Endothelial cell of umbilical vein (primary cell): ENCODE measurements at regions not wholly inside any gene's neighbourhood (a gene's known extent, or its start where the extent isn't known, plus 50 kb on each side); places are given as distances from the start of the nearest gene placed in this dataset.

ENCODE experiments used
- BruUV-seq: library from RNA; stranded (reverse); fragments of 400-500 nt; replicated peaks from 2 replicates; lab custom pipeline; 2021; lab: Mats Ljungman, UMichigan
- CTCF ChIA-PET: fragments of 300-600, 350-600 bp; sonication (Branson Sonifier 250); formaldehyde crosslinking; loops from one replicate; lab custom pipeline; 2021; ENCODE audit warnings: antibody characterized with exemption, inconsistent platforms; lab: Charles Lee
- POLR2A ChIA-PET: fragments of 300-600, 350-600 bp; sonication (Branson Sonifier 250); formaldehyde crosslinking; loops from one replicate; lab custom pipeline; 2021; ENCODE audit warnings: antibody characterized with exemption, inconsistent platforms; lab: Charles Lee
- DNase-seq: peaks from one replicate; pipeline ENCODE4 v3.0.0-alpha.2; 2011; ENCODE audit warnings: low read depth, low spot score
- FAIRE-seq: peaks from 2 replicates; lab custom pipeline; 2011; peaks lifted over from hg19 to GRCh38; lab: Jason Lieb, UNC
- H2AFZ ChIP-seq: 2 replicates; pipeline ENCODE4 v1.6.0; 2012; ENCODE audit warnings: low read depth, low read length, control low read depth, inconsistent platforms
- H3K27ac ChIP-seq: 2 replicates; pipeline ENCODE4 v1.5.1; 2011; ENCODE audit warnings: low read depth, mild to moderate bottlenecking, control low read depth, low read length, moderate library complexity; ENCODE audit not compliant: insufficient read depth
- H3K27me3 ChIP-seq, 2 experiments: 2 replicates each; pipeline versions ENCODE4 v1.6.0 to v1.6.1; 2011; ENCODE audit warnings: low read length in 2 of 2, mixed read lengths in 1 of 2; ENCODE audit not compliant: control insufficient read depth in 2 of 2, insufficient read depth in 2 of 2
- H3K36me3 ChIP-seq, 2 experiments: 2 replicates in 1 of 2; 3 replicates in 1 of 2; pipeline ENCODE4 v1.5.1; 2011; ENCODE audit warnings: low read length in 2 of 2, mild to moderate bottlenecking in 1 of 2, moderate library complexity in 1 of 2; ENCODE audit not compliant: control insufficient read depth in 2 of 2, insufficient read depth in 2 of 2; ENCODE audit errors: extremely low read depth in 1 of 2
- H3K4me1 ChIP-seq: 3 replicates; pipeline ENCODE4 v1.5.1; 2011; ENCODE audit warnings: mild to moderate bottlenecking, low read length; ENCODE audit not compliant: control insufficient read depth, insufficient read depth; ENCODE audit errors: extremely low read depth
- H3K4me2 ChIP-seq: 2 replicates; pipeline ENCODE4 v1.6.1; 2011; ENCODE audit warnings: low read length, control low read depth, mixed read lengths; ENCODE audit not compliant: insufficient read depth
- H3K4me3 ChIP-seq, 3 experiments: fragments of 200-600 bp in 1 of 3; sonication (generic), shearing (Covaris generic) in 1 of 3; replicated peaks in 1 of 3; 2 replicates each; pipeline ENCODE4 v1.5.1; 2011 to 2016; ENCODE audit warnings: control low read depth in 3 of 3, low read length in 3 of 3, mild to moderate bottlenecking in 2 of 3, inconsistent platforms in 1 of 3, low read depth in 1 of 3, moderate library complexity in 1 of 3; ENCODE audit not compliant: insufficient read depth in 1 of 3
- H3K79me2 ChIP-seq: 2 replicates; pipeline ENCODE4 v1.6.0; 2012; ENCODE audit warnings: low read length, inconsistent platforms; ENCODE audit not compliant: control insufficient read depth, insufficient read depth
- H3K9ac ChIP-seq: replicated peaks from 2 replicates; pipeline ENCODE3; 2011; ENCODE audit warnings: low read length, control low read depth; ENCODE audit not compliant: insufficient read depth; ENCODE audit errors: extremely low read depth
- H3K9me1 ChIP-seq: replicated peaks from 3 replicates; pipeline ENCODE4 v1.6.0; 2011; ENCODE audit warnings: mild to moderate bottlenecking, low read length; ENCODE audit not compliant: control insufficient read depth, insufficient read depth; ENCODE audit errors: extremely low read depth
- H3K9me3 ChIP-seq: replicated peaks from 2 replicates; pipeline ENCODE4 v1.5.1; 2012; ENCODE audit warnings: low read length, inconsistent platforms; ENCODE audit not compliant: control insufficient read depth, insufficient read depth
- H4K20me1 ChIP-seq: replicated peaks from 2 replicates; pipeline ENCODE3; 2011; ENCODE audit warnings: mild to moderate bottlenecking, low read length; ENCODE audit not compliant: control insufficient read depth, insufficient read depth; ENCODE audit errors: extremely low read depth
- CTCF ChIP-seq, 2 donors: IDR thresholded peaks; 1 replicate in 1 of 2; 2 replicates in 1 of 2; pipeline ENCODE4 v1.5.1; 2011; ENCODE audit warnings: low read length in 2 of 2, mild to moderate bottlenecking in 2 of 2, moderate library complexity in 2 of 2, control low read depth in 1 of 2, inconsistent platforms in 1 of 2, low read depth in 1 of 2; ENCODE audit not compliant: insufficient read depth in 1 of 2; ENCODE audit errors: extremely low read depth in 1 of 2
- EZH2 ChIP-seq: IDR thresholded peaks from 2 replicates; pipeline ENCODE4 v1.6.1; 2012; ENCODE audit warnings: borderline replicate concordance, low read depth, mild to moderate bottlenecking, moderate library complexity, low read length, inconsistent platforms; ENCODE audit not compliant: severe bottlenecking
- FOS ChIP-seq: IDR thresholded peaks from 2 replicates; pipeline ENCODE4 v1.6.1; 2011; ENCODE audit warnings: mild to moderate bottlenecking, low read length, moderate library complexity, borderline replicate concordance; ENCODE audit not compliant: insufficient read depth
- GATA2 ChIP-seq: IDR thresholded peaks from 2 replicates; pipeline ENCODE4 v1.7.0; 2011; ENCODE audit warnings: low read depth, mild to moderate bottlenecking, moderate library complexity, mixed read lengths, low read length; ENCODE audit not compliant: insufficient read length, insufficient read depth
- JUN ChIP-seq: IDR thresholded peaks from 2 replicates; pipeline ENCODE4 v1.6.1; 2011; ENCODE audit warnings: borderline replicate concordance, low read depth; ENCODE audit not compliant: insufficient read length, insufficient read depth
- MAX ChIP-seq: IDR thresholded peaks from 2 replicates; pipeline ENCODE4 v1.6.1; 2011; ENCODE audit not compliant: insufficient read depth, insufficient read length
- MYC ChIP-seq: IDR thresholded peaks from one replicate; pipeline ENCODE4 v1.6.1; 2011; ENCODE audit warnings: mild to moderate bottlenecking, low read depth, low read length
- POLR2A ChIP-seq: IDR thresholded peaks from 2 replicates; pipeline ENCODE4 v1.6.1; 2012; ENCODE audit warnings: low read depth, mild to moderate bottlenecking, control low read depth, low read length
- POLR2AphosphoS5 ChIP-seq: IDR thresholded peaks from 2 replicates; pipeline ENCODE4 v1.6.1; 2012; ENCODE audit warnings: low read depth, mild to moderate bottlenecking, control low read depth, low read length, moderate library complexity; ENCODE audit not compliant: insufficient read depth
- dilution Hi-C: fragments of 300-500 bp; cut with MboI; formaldehyde crosslinking; loops from one replicate; pipeline ENCODE4 v1.15.0; 2019; ENCODE audit warnings: low sequenced_read_pairs; ENCODE audit not compliant: extremely low pct_ligation_motif_present
- intact Hi-C: fragments of 100-400 bp; cut with micrococcal nuclease; formaldehyde crosslinking; loops from one replicate; pipeline ENCODE4 v1.10.0; 2022

- intact Hi-C loops (no loop called here), dilution Hi-C loops (no loop called here)
- H3K9me1 ChIP-seq = no peaks in the 10 kb centered on the region
- no peaks in the 10 kb centered on the region for H4K20me1 ChIP-seq
- no peaks in the 10 kb centered on the region for H3K36me3 ChIP-seq
- no peak overlapping the region for H3K27ac ChIP-seq
- DNase-seq = no peak
- H3K4me3 ChIP-seq = no peak overlapping the region
- POLR2A ChIA-PET = no interaction called here
- CTCF ChIA-PET = no interaction called here
- H2AFZ ChIP-seq = no peak overlapping the region
- H3K4me1 ChIP-seq = no peaks in the 10 kb centered on the region
- H3K27me3 ChIP-seq = no peaks in the 10 kb centered on the region
- no peak overlapping the region for H3K4me2 ChIP-seq
- no peaks in the 10 kb centered on the region for H3K79me2 ChIP-seq
- BruUV-seq = no TSS peak
- no peak overlapping the region for H3K9ac ChIP-seq
- no peak for FAIRE-seq
- TF ChIP-seq MYC = no peak
- TF ChIP-seq EZH2 = no peak
- no peak for TF ChIP-seq FOS
- no peak for TF ChIP-seq POLR2A
- TF ChIP-seq JUN = no peak
- no peak for TF ChIP-seq MAX
- TF ChIP-seq POLR2AphosphoS5 = no peak
- no peak for TF ChIP-seq GATA2
- TF ChIP-seq CTCF (IDR thresholded peaks at IDR 0.05; ENCODE audit: extremely low read depth in 1 of 2, insufficient read depth in 1 of 2, low read depth in 1 of 2, low read length in 2 of 2) = no peak
- no peaks in the 10 kb centered on the region for H3K9me3 ChIP-seq
Measured at GRCh38 chr9:118985851-118986250, 383.4 kb downstream of the BRINP1 start.
